ENCODE measurements at regions not wholly inside any gene's neighbourhood (a gene's known extent, or its start where the extent isn't known, plus 50 kb on each side); places are given as distances from the start of the nearest gene placed in this dataset.

- TF ChIP-seq EZH2 (IDR thresholded peaks at IDR 0.05; ENCODE audit: low read depth, unreplicated experiment) (no peak), CTCF (conservative IDR thresholded peaks at IDR 0.05; ENCODE audit: low read depth in 2 of 2) (no peak), POLR2AphosphoS5 (IDR thresholded peaks at IDR 0.05; ENCODE audit: low read depth) (no peak), REST (IDR thresholded peaks at IDR 0.05; ENCODE audit: unreplicated experiment) (no peak), CREB1 (CRISPR knock-in tag; IDR thresholded peaks at IDR 0.05; ENCODE audit: low read depth) (no peak), ZNF114 (CRISPR knock-in tag; IDR thresholded peaks at IDR 0.05) (no peak), EZH2phosphoT487 (IDR thresholded peaks at IDR 0.05; ENCODE audit: unreplicated experiment) (no peak), JUNB (IDR thresholded peaks at IDR 0.05; ENCODE audit: unreplicated experiment) (no peak), NANOG (IDR thresholded peaks at IDR 0.05; ENCODE audit: borderline replicate concordance) (no peak), ETS1 (IDR thresholded peaks at IDR 0.05) (no peak), ZNF331 (CRISPR knock-in tag; IDR thresholded peaks at IDR 0.05; ENCODE audit: low read depth) (no peak), STAT1 (IDR thresholded peaks at IDR 0.05; ENCODE audit: unreplicated experiment) (no peak)
Observed at GRCh38 chr3:82824491-82824890, 1063.0 kb upstream of the GBE1 start.
